G401.6 (cell line): ENCODE measurements at regions not wholly inside any gene's neighbourhood (a gene's known extent, or its start where the extent isn't known, plus 50 kb on each side); places are given as distances from the start of the nearest gene placed in this dataset.
"Not testable (repeated sequence)": the region's sequence is repeated elsewhere in the genome, so short reads cannot be mapped to it uniquely, and the experiment has no call there.

Experiments used
- FAIRE-seq: peaks from 2 replicates; lab custom pipeline; 2012; peaks lifted over from hg19 to GRCh38; lab: Jason Lieb, UNC

DNA sequence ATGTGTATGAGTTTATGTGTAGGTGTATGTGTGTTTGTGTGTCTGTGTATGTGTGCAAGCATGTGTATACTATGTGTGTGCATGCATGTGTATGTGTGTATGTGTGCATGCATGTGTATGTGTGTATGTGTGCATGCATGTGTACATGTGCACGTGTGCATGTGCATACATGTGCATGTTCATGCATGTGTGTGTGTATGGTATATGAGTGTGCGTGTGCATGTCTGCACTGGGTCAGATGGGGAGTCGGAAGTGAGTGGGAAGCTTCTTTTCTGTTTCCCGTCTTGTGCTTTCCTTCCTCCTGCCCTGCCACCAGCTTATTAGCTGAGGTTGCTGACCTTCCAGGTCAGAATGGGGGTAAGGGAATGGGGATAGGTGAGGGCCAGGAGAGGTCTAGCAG lies 174.7 kb downstream of the MAP2K4 start:
- no peak for FAIRE-seq

DNA sequence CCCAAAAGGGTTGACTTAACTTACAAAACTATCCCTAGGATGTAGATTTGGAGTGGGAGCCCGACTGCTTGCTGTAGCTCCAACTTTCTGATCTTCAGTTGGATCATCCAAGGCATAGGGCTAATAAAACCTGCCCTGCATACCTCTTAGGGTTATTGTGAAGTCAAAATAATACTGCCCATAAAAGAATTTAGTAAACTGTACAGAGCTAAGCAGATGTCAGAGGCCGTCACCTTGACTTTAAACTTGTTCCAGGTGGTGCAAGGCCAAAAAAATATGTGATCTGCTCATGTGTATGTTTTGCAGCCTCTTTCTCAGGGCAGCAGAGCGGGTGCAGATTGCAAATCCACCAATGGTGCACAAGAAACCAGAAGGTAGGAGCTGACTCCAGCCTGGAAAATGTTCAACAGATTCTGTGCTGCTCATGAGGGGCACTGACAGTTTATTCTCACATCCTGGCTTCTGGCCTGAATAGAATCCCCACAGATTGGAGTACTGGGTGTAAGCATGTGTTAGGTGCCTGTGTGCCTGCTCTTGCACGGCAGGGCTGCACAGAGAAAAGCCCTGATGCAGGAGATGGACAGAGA lies 180.7 kb downstream of the MAP2K4 start:
- no peak for FAIRE-seq

DNA sequence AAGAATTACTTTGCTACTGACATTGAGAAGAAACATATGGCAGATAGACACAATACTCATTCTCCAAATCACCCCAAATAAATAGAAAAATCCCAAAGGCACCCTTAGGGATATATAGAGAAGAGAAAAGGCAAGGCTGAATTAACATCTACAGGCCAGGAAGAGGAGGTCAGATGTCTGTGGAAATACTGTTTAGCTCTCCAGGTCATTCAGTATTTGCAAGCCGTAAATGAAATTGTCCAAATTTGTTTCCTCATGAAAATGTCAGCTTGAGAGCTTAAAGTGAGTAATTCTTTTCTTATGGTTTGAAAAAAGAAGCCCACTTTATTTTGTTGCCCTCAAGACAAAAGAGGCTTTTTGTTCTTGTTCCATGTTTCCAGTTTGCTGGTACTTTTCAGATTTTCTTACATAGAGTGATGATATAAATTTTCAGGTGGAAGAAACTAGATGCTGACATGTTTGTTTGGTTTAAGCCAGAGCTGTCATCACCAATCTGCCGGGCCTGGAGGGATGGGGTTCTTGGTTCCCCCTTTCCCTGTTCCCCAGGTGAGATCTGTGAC lies 189.0 kb downstream of the MAP2K4 start:
- no peak for FAIRE-seq

DNA sequence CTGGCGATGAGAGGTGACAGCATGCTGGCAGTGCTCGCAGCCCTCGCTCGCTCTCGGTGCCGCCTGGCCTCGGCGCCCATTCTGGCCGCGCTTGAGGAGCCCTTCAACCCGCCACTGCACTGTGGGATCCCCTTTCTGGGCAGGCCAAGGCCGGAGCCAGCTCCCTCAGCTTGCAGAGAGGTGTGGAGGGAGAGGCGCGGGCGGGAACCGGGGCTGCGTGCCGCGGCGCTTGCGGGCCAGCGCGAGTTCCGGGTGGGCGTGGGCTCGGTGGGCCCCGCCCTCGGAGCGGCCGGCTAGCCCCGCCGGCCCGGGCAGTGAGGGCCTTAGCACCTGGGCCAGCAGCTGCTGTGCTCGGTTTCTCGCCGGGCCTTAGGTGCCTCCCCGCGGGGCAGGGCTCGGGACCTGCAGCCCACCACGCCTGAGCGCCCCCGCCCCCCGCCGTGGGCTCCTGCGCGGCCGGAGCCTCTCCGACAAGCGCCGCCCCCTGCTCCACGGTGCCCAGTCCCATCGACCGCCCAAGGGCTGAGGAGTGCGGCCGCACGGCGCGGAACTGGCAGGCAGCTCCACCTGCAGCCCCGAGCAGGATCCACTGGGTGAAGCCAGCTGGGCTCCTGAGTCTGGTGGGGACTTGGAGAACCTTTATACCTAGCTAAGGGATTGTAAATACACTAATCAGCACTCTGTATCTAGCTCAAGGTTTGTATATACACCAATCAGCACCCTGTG lies 200.2 kb downstream of the MAP2K4 start:
- FAIRE-seq, result not testable (repeated sequence)

DNA sequence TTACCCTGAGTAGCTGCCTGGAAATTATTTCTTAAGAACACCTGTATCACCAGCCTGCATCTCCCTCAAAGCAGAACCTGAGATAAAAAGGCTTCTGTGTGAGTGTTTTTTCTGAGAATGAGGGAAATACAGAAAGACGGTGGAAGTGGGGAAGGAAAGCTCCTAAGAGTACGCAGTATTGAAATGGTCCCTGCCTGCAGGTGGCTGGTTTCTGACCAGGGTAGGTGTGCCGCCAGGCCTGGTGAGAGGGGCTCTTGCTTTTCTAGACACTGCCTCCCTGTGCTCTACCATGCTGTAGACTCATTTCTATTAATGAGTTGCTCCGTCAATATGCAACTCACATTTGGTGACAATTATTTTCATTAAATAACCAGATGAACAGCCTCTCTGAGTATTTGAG lies 201.7 kb downstream of the MAP2K4 start:
- no peak for FAIRE-seq

DNA sequence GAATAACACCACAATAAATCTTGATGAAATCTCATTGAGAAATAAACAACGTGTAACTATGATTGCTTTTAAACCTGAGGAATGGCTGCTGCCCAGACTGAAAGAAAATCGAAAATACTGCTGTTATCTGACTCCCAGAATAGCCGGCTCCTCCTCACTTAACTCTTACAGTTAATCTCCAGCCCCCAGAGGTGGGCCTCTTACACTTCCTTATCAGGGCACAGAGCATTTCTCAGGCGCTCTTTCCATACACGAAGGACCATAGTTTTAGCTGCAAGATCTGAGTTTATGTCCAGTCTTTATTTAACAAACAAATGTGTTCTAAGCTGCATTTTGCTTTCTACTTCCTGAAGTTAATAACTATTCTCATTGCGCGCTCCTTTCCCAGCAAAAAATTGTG lies 206.9 kb downstream of the MAP2K4 start:
- no peak for FAIRE-seq

DNA sequence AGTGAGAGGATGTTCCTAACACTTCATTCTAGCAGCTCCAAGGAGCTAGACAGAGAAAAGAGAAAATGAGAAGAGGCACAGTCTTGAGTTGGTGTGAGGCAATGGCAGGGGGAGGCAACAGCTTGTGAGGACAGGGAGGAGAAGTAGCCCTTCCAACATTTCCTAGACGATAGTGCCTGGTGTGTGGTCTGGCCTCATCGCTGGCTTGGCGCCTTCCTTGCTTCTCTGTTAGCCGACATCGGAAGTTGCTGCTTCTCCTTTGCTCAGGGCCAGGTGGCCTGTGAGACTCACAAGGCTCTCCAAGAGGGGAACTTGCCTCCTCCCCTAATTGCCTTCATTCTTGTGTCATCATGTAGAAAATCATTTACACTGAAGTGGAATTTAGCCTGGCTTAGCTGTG lies 208.7 kb downstream of the MAP2K4 start:
- FAIRE-seq, result no peak

DNA sequence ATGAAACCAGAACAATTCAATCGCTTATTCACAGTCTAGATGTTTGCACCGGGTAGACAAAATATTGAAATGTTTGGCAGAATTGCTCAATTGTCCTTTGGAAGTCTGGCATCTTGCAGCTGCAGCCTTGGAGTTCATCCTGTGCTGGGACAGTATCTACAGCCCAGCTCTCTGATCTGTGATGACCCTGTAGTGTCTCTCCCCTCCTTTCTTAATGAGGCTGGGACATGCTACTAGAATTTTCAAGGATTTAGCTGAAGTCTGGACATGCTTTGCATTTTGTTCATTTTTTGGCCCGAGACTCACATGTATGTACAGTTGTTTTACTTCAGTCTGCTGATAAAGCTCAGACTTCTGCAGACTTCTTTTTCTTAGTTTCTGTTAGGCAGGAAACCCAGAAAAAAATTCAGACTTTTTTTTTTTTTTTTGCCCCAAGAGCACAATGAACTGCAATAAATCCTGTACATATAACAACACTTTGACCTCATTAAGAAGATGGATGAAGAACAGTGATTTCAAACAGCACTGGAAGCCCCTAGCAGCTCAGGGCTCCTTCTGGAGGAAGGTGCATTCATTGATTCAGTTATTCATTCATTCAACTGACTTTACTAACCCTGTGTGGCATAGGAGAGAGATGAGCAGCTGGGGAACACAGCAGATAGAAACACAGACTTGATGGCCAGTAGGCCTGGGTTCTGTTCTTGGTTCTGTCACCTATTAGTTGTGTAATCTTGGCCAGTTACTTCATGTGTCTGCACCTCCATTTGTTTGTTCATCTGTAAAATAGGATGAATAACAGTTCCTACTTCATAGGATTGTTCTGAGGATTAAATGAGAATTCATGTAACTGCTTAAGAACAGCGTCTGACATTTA lies 210.0 kb downstream of the MAP2K4 start:
- no peak for FAIRE-seq

DNA sequence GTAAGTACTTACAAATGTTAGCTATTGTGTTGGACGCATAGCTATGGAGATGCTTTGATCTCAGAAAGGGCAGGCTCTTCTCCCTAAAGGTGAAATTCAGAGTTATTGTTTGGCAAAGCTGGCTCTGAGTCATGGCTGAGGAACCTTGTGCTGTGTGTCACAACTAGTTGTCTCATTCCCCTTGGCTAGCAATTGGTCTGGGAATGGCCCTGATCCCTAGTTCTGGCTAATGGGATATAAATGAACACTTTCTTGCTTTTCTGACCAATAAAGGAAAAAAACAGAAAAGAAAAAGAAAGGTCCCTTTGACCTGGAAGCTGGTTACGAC lies 210.6 kb downstream of the MAP2K4 start:
- FAIRE-seq, result no peak

DNA sequence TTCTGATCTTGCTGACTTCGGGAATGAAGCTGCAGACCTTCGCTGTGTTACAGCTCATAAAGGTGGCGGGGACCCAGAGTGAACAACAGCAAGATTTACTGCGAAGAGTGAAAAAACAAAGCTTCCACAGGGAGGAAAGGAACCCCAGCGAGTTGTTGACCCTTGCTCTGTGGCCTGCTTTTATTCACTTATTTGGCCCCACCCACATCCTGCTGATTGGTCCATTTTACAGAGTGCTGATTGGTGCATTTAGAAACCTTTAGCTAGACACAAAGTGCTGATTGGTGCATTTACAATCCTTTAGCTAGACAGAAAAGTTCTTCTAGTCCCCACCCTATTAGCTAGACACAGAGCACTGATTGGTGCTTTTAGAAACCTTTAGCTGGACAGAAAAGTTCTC lies 218.3 kb downstream of the MAP2K4 start:
- FAIRE-seq, result not testable (repeated sequence)

DNA sequence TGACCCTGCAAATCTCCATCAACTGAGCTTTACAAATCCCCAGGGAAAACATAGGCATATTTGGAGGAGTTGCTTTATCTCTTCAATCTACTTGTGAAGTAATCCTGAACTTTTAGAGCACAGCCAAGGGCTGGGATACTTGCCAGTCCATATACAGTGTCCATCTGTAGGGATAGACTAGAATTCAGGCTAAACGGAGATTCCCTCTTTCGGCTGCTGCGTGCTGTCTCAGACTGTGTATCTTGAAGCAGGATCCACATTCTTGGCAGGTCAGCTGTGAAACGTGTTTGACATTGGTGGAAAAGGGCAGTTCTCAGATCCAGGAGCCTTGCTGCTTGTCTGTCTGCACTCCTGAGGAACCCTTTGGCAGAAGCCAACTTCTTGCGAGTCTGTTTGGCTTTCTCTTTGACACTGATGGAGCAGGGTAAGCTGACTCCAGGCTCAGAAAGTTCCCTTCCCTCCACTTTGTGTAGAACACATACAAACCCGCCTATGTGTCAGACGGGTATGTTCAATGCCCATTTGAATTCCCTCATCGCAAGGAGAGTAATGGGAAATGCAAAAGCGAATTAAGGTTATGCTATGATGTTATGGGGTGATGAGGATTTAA lies 221.8 kb downstream of the MAP2K4 start:
- FAIRE-seq, result no peak

DNA sequence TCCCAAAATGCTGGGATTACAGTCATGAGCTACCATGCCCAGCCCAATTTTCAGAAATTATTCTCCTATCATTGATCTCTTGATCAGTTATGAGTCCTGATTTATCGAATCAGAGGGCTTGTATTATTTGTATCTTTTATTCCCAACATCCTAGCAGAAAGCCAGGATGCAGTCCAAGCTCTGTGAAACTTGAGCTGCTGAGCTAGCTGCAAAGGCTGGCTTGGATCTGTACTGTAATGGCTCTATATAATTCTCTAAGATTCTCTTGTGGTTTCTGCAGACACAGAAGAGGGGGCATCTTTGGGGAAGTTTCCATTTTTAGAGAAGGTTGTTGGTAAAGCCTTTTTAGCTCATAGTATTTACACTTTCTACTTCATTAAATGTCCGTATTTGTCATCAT lies 227.1 kb downstream of the MAP2K4 start:
- no peak for FAIRE-seq

DNA sequence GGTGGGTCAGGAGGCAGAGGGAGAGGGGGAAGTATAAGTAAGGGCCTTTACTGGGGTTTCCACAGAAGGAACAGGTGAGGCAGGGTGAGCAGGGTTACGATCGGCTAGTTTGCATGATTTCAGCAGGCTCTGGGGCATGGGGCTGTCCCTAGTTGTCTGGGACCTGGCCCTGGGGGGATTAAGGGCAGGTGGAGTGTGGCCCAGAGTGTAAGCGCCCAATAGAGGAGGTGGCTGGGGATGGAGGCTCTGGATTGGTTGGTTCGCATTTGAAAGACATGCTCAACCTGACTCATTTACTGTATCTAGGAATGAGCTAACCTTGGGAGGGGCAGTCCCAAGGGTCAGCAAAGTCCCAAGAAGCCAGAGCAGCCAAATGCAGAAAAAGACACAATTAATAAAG lies 230.3 kb downstream of the MAP2K4 start:
- FAIRE-seq, result no peak

DNA sequence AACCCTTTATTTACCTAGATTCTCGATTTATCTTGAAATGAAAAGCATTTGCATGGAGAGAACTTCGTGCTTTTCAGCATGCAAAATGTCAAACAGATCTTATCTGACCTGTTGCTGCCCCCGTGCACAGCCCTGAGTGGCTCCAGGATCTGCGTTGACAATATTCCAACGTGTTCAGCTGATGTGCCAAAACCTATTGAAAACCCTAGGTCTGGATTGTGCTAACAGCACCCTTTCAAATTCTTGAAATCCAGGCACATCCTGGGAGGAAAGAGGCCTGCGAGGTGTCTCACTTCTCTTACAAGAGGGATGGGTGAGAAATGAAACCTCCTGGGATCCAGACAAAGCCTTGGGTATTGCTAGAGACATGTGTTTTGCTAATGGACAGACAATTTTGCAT lies 231.8 kb downstream of the MAP2K4 start:
- no peak for FAIRE-seq

DNA sequence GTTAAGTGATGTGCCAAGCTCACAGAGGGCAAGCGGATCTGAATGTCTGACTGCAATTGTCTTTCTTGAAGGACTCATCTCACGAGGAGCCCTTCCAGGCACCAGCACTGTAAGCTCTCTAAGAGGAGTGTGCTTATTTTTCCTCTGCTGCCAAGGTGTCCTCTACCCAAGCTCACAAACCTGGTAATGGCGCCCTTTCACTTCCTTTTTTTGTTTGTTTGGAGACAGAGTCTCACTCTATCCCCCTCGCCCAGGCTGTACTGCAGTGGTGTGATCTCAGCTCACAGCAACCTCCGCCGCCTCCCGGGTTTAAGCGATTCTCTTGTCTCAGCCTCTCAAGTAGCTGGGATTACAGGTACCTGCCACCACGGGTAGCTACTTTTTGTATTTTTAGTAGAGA lies 233.8 kb downstream of the MAP2K4 start:
- no peak for FAIRE-seq

DNA sequence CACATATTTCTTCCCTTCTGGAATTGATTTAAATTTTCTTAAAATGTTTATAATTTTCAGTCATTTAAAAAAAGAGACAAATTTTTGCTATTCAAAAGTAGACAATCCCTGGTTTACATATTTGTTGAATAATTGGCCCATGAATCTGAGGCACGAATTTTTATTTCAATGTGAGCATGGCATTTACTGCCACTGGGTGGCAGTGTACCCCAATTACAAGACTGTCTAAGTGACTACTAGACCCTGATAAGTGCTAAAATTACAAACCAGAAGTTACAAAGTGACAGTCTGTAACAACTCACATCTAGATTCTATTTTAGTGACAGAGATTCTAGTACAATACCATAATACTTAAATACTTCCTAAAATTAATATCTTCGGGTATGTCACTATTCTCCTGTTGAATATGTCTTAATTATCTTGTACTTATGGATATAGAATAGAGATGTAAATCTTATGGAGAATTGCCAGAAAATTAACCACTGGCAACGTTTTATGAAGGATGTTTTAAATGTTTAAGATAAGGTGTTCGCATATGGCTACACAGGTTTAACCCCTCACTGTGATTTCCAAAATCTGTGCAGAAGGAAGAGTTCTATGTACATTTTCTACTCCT lies 235.8 kb downstream of the MAP2K4 start:
- peak; percentile 71 for FAIRE-seq

DNA sequence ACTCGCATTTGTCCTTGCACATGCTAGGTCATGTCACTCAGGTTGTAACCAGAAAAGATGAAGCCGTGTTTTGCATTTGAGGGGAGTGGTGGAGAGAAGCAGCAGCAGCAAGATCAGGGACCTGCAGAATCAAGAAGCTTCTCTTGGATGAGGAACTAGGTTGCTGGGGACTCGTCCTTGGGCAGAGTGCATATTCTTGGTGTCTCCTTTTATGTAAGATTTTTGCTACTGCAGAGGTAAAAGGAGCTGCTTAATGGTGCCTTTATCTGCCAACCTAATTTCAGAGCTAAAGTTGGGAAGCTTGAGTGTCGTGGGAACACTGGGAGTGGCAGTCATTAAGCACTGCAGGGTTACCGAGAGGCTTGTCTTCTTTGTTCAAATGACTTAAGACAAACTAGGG lies 236.5 kb downstream of the MAP2K4 start:
- FAIRE-seq, result no peak

DNA sequence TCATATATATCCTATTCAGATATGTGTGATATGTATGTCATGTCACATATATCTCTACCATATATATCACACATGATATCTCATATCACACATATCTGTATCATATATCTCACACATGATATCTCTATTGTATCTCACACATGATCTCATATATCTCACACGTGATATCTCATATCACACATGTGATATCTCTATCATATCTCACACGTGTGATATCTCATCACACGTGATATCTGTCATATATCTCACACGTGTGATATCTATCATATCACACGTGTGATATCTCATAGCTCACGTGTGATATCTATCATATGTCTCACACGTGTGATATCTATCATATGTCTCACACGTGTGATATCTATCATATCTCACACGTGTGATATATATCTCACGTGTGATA lies 240.7 kb downstream of the MAP2K4 start:
- FAIRE-seq, result no peak

DNA sequence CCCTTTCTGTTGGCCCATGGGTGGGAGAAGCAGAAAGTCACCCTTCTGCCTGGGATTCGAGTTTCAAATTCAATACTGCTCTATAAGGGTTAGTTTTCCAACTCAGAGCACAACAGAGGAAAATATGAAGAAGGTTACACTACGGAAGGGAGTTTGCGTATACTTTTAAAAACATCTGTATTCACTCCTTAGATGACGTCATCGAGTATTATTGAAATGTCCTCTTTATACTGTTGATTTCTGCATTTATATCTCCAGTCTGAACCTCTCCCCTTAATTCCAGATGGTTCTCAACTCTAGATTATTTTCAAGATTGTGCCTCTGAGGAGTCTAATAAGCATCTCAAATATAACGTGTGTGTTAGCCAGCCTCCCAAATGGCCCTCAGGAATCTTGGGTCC lies 249.1 kb downstream of the MAP2K4 start:
- FAIRE-seq, result no peak

DNA sequence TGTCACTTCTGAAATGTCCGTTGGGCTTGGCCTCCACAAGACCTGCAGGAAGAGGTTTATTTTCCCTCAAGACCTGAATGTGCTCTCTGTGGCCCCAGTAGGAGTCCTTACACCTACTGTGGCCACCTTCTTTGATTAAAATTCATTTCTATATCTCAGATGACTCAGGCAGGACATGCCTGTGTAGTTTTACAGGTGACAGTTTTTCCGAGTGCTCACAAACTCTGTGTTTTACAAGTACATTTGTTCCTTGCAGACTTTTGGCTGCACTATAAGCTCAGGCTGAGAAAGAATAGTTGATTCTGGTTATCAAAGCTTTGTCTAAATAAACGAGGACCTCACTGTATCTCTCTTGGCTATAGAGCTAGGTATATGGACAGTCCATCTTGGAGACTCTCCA lies 257.1 kb downstream of the MAP2K4 start:
- no peak for FAIRE-seq

DNA sequence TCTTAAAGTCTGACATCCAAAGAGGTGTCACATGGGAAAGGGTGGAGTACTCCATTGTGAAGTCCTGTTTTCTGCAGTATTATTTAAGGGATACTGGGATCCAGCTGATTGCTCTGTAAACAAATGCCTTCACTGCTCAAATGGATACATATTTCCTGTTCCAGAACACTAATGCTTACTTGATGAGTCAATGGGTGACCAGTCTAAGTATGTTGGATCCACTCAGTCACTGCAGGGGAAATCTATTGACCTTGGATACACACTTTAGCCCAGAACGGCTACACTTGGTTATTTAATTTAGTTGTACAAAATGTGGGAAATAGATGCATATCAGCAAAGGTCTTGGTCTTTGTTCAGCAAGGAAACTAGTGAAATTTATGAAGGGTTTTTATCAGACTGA lies 261.4 kb downstream of the MAP2K4 start:
- no peak for FAIRE-seq

DNA sequence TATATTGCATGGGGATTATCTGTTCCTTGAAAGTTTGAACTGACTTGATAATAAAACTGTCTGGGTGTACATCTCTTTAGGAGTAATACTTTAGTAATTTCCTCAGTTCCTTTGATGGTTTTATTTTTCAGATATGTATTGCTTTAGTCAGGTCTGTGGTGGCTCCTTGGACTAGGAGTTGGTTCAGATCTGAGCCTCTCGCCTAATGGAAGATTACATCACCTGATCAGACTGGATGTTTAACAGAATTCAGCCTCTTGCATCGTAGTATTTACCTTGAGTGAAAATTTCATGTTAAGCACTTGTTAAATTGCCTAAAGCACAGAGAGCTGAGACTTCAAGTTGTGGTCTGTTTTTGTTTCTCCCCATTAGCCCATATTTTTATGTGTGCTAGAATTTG lies 267.3 kb downstream of the MAP2K4 start:
- FAIRE-seq, result no peak
